Mucosa of descending colon (tissue), 3 donors: ENCODE measurements at regions not wholly inside any gene's neighbourhood (a gene's known extent, or its start where the extent isn't known, plus 50 kb on each side); places are given as distances from the start of the nearest gene placed in this dataset.
"Not testable (repeated sequence)": the region's sequence is repeated elsewhere in the genome, so short reads cannot be mapped to it uniquely, and the experiment has no call there.

ENCODE experiments used
- ATAC-seq: fragments of 200-7000 bp; cut with Tn5 transposase; one replicate; pipeline ENCODE4 v1.9.1; 2020; ENCODE audit warnings: mild to moderate bottlenecking, moderate library complexity
- DNase-seq, 3 donors: peaks; one replicate each; pipeline ENCODE4 v3.0.0-alpha.2; 2020
- H3K36me3 ChIP-seq: fragments of 200-600 bp; one replicate; pipeline ENCODE4 v1.8.0; 2021; ENCODE audit warnings: low read depth, mild to moderate bottlenecking
- H3K4me1 ChIP-seq: fragments of 200-600 bp; one replicate; pipeline ENCODE4 v1.8.0; 2021; ENCODE audit warnings: low read depth, mild to moderate bottlenecking
- H3K4me3 ChIP-seq: fragments of 200-600 bp; one replicate; pipeline ENCODE4 v1.8.0; 2021; ENCODE audit warnings: mild to moderate bottlenecking
- H3K9me3 ChIP-seq: fragments of 200-600 bp; one replicate; pipeline ENCODE4 v1.8.0; 2021; ENCODE audit warnings: mild to moderate bottlenecking
- CTCF ChIP-seq: fragments of 200-600 bp; IDR thresholded peaks from one replicate; pipeline ENCODE4 v1.8.0; 2022; ENCODE audit warnings: antibody characterized with exemption, mild to moderate bottlenecking
- intact Hi-C, 2 donors: fragments of 100-400 bp; cut with DNase I in 1 of 2; cut with micrococcal nuclease in 1 of 2; formaldehyde crosslinking; loops; one replicate each; pipeline versions ENCODE4 v1.11.0 to v1.11.1; 2022; cut with DNase I, micrococcal nuclease
- donor health status: DM: no; HTN: no; CAD: no; lungs with moderate emphysema.
- donor health status: DM: no; HTN: no; CAD: no.
- donor health status: DM: no; HTN: yes; CAD: no.

DNA sequence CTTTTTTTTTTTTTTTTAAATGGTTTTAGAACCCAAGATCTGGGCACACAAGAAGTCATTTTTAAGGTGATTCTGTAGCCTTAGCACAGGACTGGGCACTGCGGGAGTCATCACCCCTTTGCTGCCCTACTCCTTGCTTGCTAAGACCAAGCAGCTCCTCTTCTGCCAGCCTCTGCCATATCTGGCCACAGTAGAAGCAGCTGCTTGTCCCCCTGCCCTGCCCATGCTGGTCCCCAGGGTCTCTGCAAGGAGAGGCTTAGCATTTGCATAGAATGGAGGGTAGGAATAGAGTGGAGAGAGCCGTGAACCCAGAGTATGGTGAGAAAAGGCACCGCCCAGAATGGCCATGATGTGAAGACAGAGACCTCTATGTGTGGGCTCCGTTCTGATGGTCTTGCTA is 109.3 kb downstream of the ADRA2C start:
- H3K4me3 ChIP-seq: no peak overlapping the region
- no peak for TF ChIP-seq CTCF
- DNase-seq (no peak), ATAC-seq (no peak)
- no peaks in the 10 kb centered on the region for H3K36me3 ChIP-seq
- intact Hi-C loops: no loop called here
- no peaks in the 10 kb centered on the region for H3K4me1 ChIP-seq
- H3K9me3 ChIP-seq: no peaks in the 10 kb centered on the region

DNA sequence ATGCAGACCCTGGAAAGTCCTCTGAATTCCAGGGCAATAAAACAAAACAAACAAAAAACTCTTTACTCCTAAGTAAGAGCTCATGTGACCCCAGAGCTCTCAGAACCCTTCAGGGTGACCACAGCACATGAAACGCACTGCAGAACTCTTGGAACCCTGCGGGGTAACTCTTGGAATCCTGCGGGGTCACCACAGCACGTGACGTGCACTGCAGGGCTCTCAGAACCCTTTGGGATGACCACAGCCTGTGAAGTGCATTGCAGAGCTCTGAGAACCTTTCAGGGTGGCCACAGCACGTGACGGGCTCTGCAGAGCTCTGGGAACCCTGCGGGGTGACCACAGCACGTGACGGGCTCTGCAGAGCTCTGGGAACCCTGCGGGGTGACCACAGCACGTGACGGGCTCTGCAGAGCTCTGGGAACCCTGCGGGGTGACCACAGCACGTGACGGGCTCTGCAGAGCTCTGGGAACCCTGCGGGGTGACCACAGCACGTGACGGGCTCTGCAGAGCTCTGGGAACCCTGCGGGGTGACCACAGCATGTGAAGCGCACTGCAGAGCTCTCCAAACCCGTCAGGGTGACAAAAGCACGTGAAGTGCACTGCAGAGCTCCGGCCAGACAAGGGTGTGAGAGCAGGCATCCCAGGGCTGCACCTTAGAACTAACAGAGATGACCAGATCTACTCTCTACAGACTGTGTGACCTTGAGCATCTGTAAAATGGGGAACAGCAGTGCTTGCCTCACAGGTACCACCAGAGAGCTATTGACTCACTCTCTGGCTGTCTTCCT is 110.1 kb downstream of the ADRA2C start:
- H3K36me3 ChIP-seq, H3K4me3 ChIP-seq, intact Hi-C loops, H3K4me1 ChIP-seq, DNase-seq, H3K9me3 ChIP-seq, ATAC-seq: not testable (repeated sequence)

- no peaks in the 10 kb centered on the region for H3K9me3 ChIP-seq
- no peak for TF ChIP-seq CTCF
- no peak overlapping the region for H3K4me3 ChIP-seq
- intact Hi-C loops: no loop called here
- ATAC-seq (no peak), DNase-seq (no peak)
- H3K36me3 ChIP-seq: no peaks in the 10 kb centered on the region
- no peaks in the 10 kb centered on the region for H3K4me1 ChIP-seq
Observed at GRCh38 chr4:3877236-3877635, 111.1 kb downstream of the ADRA2C start.

DNA sequence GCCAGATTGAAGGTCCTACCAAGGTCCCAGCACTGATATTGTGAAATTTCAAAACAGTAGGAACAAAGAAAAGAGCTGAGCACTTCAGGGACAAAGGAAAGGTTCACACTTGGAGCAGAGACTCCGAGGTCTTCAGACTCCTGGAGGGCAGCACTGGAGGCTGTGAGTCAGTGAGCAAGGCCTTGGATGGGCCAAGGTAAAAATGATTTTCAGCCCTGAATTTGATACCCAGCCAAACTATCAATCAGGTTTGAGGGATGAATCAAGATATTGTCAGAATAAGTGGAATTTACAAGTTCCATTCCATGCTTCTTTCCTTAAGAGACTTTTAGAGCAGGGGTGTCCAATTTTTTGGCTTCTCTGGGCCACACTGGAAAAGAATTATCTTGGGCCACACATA is 111.7 kb downstream of the ADRA2C start:
- no peak overlapping the region for H3K4me3 ChIP-seq
- intact Hi-C loops: no loop called here
- H3K9me3 ChIP-seq: no peaks in the 10 kb centered on the region
- no peaks in the 10 kb centered on the region for H3K36me3 ChIP-seq
- no peaks in the 10 kb centered on the region for H3K4me1 ChIP-seq
- DNase-seq (no peak), ATAC-seq (no peak)
- TF ChIP-seq CTCF: no peak

GRCh38 chr4:3878678-3879077 is 112.5 kb downstream of the ADRA2C start:
- no peak for TF ChIP-seq CTCF

DNA sequence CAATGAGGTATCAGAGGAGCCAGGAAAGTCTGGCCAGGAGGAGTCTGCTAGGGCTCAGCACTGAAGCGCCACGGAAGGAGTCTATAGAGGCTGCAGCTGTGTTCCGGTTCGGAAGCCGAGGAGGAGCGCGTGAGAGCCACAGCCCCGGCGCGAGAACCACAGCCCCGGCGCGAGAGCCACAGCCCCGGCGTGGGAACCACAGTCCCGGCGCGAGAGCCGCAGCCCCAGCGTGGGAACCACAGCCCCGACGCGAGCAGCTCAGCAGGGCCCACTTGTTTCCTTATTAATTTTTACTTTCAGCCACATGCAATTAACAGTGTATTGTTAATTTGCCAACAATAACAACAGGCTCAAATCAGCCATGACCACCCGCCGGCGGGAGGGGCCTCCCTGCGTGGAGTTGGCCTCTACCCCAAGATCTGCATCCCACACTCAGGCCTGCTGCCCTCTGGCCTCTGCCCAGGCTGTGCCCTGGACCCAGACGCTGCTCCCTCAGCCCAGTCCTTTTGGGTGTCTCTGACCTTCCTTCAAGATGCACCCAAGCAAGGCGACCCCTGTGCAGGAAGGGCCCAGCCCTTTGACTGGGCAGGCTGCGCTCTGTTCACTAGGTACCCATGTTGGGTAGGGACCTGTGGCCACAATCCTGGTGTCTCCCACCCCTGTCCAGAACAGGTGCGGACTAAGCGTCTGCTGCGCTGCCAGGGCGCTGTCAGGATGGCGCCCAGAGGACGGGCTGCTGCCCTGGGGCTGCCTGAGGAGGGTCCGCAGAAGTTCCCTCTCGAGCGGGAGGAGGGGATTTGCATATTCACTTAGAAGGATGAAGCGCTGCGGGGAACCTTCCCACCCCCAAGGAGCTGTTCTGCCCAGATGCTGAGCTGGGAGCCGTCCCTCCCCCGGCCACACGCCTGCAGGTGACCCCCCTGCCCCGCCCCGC is 113.8 kb downstream of the ADRA2C start:
- no peaks in the 10 kb centered on the region for H3K36me3 ChIP-seq
- H3K9me3 ChIP-seq: no peaks in the 10 kb centered on the region
- no peak overlapping the region for H3K4me3 ChIP-seq
- intact Hi-C loops: no loop called here
- peak in 1 of 3 donors; percentile 6 for DNase-seq
- peak; percentile 35 for ATAC-seq
- TF ChIP-seq CTCF: no peak
- H3K4me1 ChIP-seq: no peaks in the 10 kb centered on the region

More at GRCh38 chr4:3878678-3879077, 112.5 kb downstream of the ADRA2C start:
- Histone ChIP-seq H3K36me3 (no peaks in the 10 kb centered on the region), H3K9me3 (no peaks in the 10 kb centered on the region), H3K4me1 (no peaks in the 10 kb centered on the region), H3K4me3 (no peak overlapping the region)
- ATAC-seq (no peak), DNase-seq (no peak)
- intact Hi-C loops: no loop called here
